ENCODE measurements at regions not wholly inside any gene's neighbourhood (a gene's known extent, or its start where the extent isn't known, plus 50 kb on each side); places are given as distances from the start of the nearest gene placed in this dataset.

GRCh38 chr6:121571455-121571854 lies 136.0 kb downstream of the GJA1 start:
- ChIA-PET POLR2A (no interaction called here), CTCF (no interaction called here)
- no peaks in the 10 kb centered on the region for H3K27me3 ChIP-seq (ENCODE audit: control insufficient read depth, insufficient read depth, low read length)
- H3K4me1 ChIP-seq (ENCODE audit: control insufficient read depth, insufficient read depth, low read length) = no peaks in the 10 kb centered on the region
- in situ Hi-C loops (cut with HindIII; ENCODE audit: low pct_unique_long_range_greater_than_20kb, low sequenced_read_pairs) (no loop called here), intact Hi-C loops (cut with micrococcal nuclease; ENCODE audit: unreplicated experiment) (no loop called here)
- no peak for ATAC-seq
- H3K36me3 ChIP-seq (ENCODE audit: control insufficient read depth, insufficient read depth, low read length) = no peaks in the 10 kb centered on the region
- TF ChIP-seq CTCF (IDR thresholded peaks at IDR 0.05) (no peak), SIN3A (IDR thresholded peaks at IDR 0.05; ENCODE audit: borderline replicate concordance, insufficient read depth, low read depth, low read length) (no peak), REST (IDR thresholded peaks at IDR 0.05; ENCODE audit: insufficient read depth in 1 of 2, low read depth in 2 of 2, low read length in 1 of 2) (no peak), TCF7L2 (IDR thresholded peaks at IDR 0.05; ENCODE audit: low read depth, low read length) (no peak), POLR2AphosphoS5 (IDR thresholded peaks at IDR 0.05; ENCODE audit: low read depth, low read length) (no peak)
- no peak overlapping the region for H3K27ac ChIP-seq (ENCODE audit: low read length)
- no peak overlapping the region for H3K4me3 ChIP-seq (ENCODE audit: low read depth in 2 of 2, low read length in 2 of 2)
- no peaks in the 10 kb centered on the region for H3K9me3 ChIP-seq (ENCODE audit: control insufficient read depth, insufficient read depth, low read depth, low read length)
- DNase-seq (ENCODE audit: low read depth, low spot score) = no peak
- BruUV-seq (replicated peaks) = no TSS peak

- in situ Hi-C loops (cut with HindIII; ENCODE audit: low pct_unique_long_range_greater_than_20kb, low sequenced_read_pairs) (no loop called here), intact Hi-C loops (cut with micrococcal nuclease; ENCODE audit: unreplicated experiment) (no loop called here)
- DNase-seq (ENCODE audit: low read depth, low spot score) (no peak), ATAC-seq (no peak)
- Histone ChIP-seq H3K27ac (ENCODE audit: low read length) (no peak overlapping the region), H3K36me3 (ENCODE audit: control insufficient read depth, insufficient read depth, low read length) (no peaks in the 10 kb centered on the region), H3K27me3 (ENCODE audit: control insufficient read depth, insufficient read depth, low read length) (no peaks in the 10 kb centered on the region), H3K4me1 (ENCODE audit: control insufficient read depth, insufficient read depth, low read length) (no peaks in the 10 kb centered on the region), H3K9me3 (ENCODE audit: control insufficient read depth, insufficient read depth, low read depth, low read length) (no peaks in the 10 kb centered on the region), H3K4me3 (ENCODE audit: low read depth in 2 of 2, low read length in 2 of 2) (no peak overlapping the region)
- CTCF ChIA-PET = no interaction called here
- TF ChIP-seq SIN3A (IDR thresholded peaks at IDR 0.05; ENCODE audit: borderline replicate concordance, insufficient read depth, low read depth, low read length) = no peak
- no peak for TF ChIP-seq TCF7L2 (IDR thresholded peaks at IDR 0.05; ENCODE audit: low read depth, low read length)
- no peak for TF ChIP-seq REST (IDR thresholded peaks at IDR 0.05; ENCODE audit: insufficient read depth in 1 of 2, low read depth in 2 of 2, low read length in 1 of 2)
- TF ChIP-seq POLR2AphosphoS5 (IDR thresholded peaks at IDR 0.05; ENCODE audit: low read depth, low read length) = no peak
- POLR2A ChIA-PET = no interaction called here
- no TSS peak for BruUV-seq (replicated peaks)
Measured at GRCh38 chr6:121573481-121573880, 138.0 kb downstream of the GJA1 start.

Data from Panc1 (cell line).